Trophoblast cell (in vitro differentiated cells and primary cell): ENCODE measurements at regions not wholly inside any gene's neighbourhood (a gene's known extent, or its start where the extent isn't known, plus 50 kb on each side); places are given as distances from the start of the nearest gene placed in this dataset.

Experiments used
- DNase-seq, 2 donors: peaks; one replicate each; pipeline ENCODE4 v3.0.0-alpha.2; 2016
- H2AFZ ChIP-seq: 2 replicates; pipeline ENCODE4 v1.6.1; 2013; ENCODE audit warnings: low read length, moderate library complexity, mild to moderate bottlenecking; ENCODE audit not compliant: insufficient read depth, poor library complexity
- H2AK5ac ChIP-seq: 2 replicates; pipeline ENCODE4 v1.6.1; 2013; ENCODE audit warnings: mild to moderate bottlenecking, low read length
- H2BK120ac ChIP-seq: 2 replicates; pipeline ENCODE4 v1.6.1; 2013; ENCODE audit warnings: low read length, mild to moderate bottlenecking, moderate library complexity; ENCODE audit not compliant: insufficient read depth, poor library complexity
- H2BK12ac ChIP-seq: 2 replicates; pipeline ENCODE4 v1.6.1; 2013; ENCODE audit warnings: mild to moderate bottlenecking, low read length, moderate library complexity
- H2BK5ac ChIP-seq: 2 replicates; pipeline ENCODE4 v1.6.1; 2013; ENCODE audit warnings: low read length, low read depth, moderate library complexity, mild to moderate bottlenecking; ENCODE audit not compliant: poor library complexity
- H3K14ac ChIP-seq: 2 replicates; pipeline ENCODE4 v1.6.1; 2013; ENCODE audit warnings: mild to moderate bottlenecking, low read length
- H3K18ac ChIP-seq: 2 replicates; pipeline ENCODE4 v1.6.1; 2013; ENCODE audit warnings: mild to moderate bottlenecking, low read length
- H3K23ac ChIP-seq: 2 replicates; pipeline ENCODE4 v1.6.1; 2013; ENCODE audit warnings: low read length
- H3K27ac ChIP-seq: 2 replicates; pipeline ENCODE4 v1.5.1; 2013; ENCODE audit warnings: low read depth, mild to moderate bottlenecking, inconsistent platforms, low read length, moderate library complexity
- H3K27me3 ChIP-seq: 2 replicates; pipeline ENCODE4 v1.6.1; 2013; ENCODE audit warnings: inconsistent platforms, mild to moderate bottlenecking, low read length, moderate library complexity; ENCODE audit not compliant: insufficient read depth
- H3K36me3 ChIP-seq, 2 experiments: 1 replicate in 1 of 2; 2 replicates in 1 of 2; pipeline ENCODE4 v1.6.1; 2013; ENCODE audit warnings: low read length in 2 of 2, mild to moderate bottlenecking in 2 of 2, moderate library complexity in 1 of 2; ENCODE audit not compliant: insufficient read depth in 2 of 2, control insufficient read depth in 1 of 2
- H3K4ac ChIP-seq: 2 replicates; pipeline ENCODE4 v1.6.1; 2013; ENCODE audit warnings: low read depth, mild to moderate bottlenecking, low read length, moderate library complexity
- H3K4me1 ChIP-seq, 2 experiments: 1 replicate in 1 of 2; 2 replicates in 1 of 2; pipeline ENCODE4 v1.6.1; 2013; ENCODE audit warnings: low read length in 2 of 2, mild to moderate bottlenecking in 2 of 2, moderate library complexity in 1 of 2; ENCODE audit not compliant: insufficient read depth in 2 of 2, control insufficient read depth in 1 of 2
- H3K4me2 ChIP-seq: 2 replicates; pipeline ENCODE4 v1.6.1; 2013; ENCODE audit warnings: inconsistent platforms, mild to moderate bottlenecking, low read length, moderate library complexity
- H3K4me3 ChIP-seq: 2 replicates; pipeline ENCODE4 v1.5.1; 2013; ENCODE audit warnings: mild to moderate bottlenecking, low read depth, low read length, inconsistent platforms
- H3K79me1 ChIP-seq: one replicate; pipeline ENCODE4 v1.6.1; 2013; ENCODE audit warnings: low read length
- H3K79me2 ChIP-seq: 2 replicates; pipeline ENCODE4 v1.6.1; 2013; ENCODE audit warnings: low read length, mild to moderate bottlenecking; ENCODE audit not compliant: control insufficient read depth, insufficient read depth, poor library complexity
- H3K9ac ChIP-seq: 2 replicates; pipeline ENCODE4 v1.6.1; 2013; ENCODE audit warnings: mild to moderate bottlenecking, low read length
- H3K9me3 ChIP-seq: 2 replicates; pipeline ENCODE4 v1.6.1; 2013; ENCODE audit warnings: low read depth, mild to moderate bottlenecking, control low read depth, inconsistent platforms, low read length; ENCODE audit not compliant: insufficient read depth
- H4K12ac ChIP-seq: 2 replicates; pipeline ENCODE4 v1.6.1; 2013; ENCODE audit warnings: low read depth, mild to moderate bottlenecking, low read length, moderate library complexity
- H4K8ac ChIP-seq: 2 replicates; pipeline ENCODE4 v1.6.1; 2013; ENCODE audit warnings: low read depth, mild to moderate bottlenecking, low read length, moderate library complexity
- H4K91ac ChIP-seq: one replicate; pipeline ENCODE4 v1.6.1; 2013; ENCODE audit warnings: low read depth, mild to moderate bottlenecking, low read length, moderate library complexity
- WGBS: extraction: QIAGEN DNeasy Blood & Tissue Kit; methylation state at CpG from one replicate; pipeline ENCODE4 v1.1.7; 2013; ENCODE audit warnings: missing lambda C conversion rate; ENCODE audit not compliant: insufficient read length, insufficient coverage; ENCODE audit errors: extremely low coverage; 5-methylcytosine and 5-hydroxymethylcytosine counted together

- Histone ChIP-seq H2AFZ (no peak overlapping the region), H3K36me3 (no peaks in the 10 kb centered on the region), H4K12ac (no peak overlapping the region), H3K79me2 (no peaks in the 10 kb centered on the region), H3K27me3 (no peaks in the 10 kb centered on the region), H4K91ac (no peak overlapping the region), H2BK12ac (no peak overlapping the region), H3K9ac (no peak overlapping the region), H3K9me3 (no peaks in the 10 kb centered on the region), H3K23ac (no peak overlapping the region), H3K79me1 (no peaks in the 10 kb centered on the region), H3K4me3 (no peak overlapping the region), H2AK5ac (no peak overlapping the region), H3K14ac (no peak overlapping the region), H3K27ac (no peak overlapping the region), H2BK5ac (no peak overlapping the region), H2BK120ac (no peak overlapping the region), H3K4me2 (no peak overlapping the region), H3K18ac (no peak overlapping the region), H3K4ac (no peak overlapping the region), H4K8ac (no peak overlapping the region), H3K4me1 (no peaks in the 10 kb centered on the region)
- WGBS = no CpG with 5 or more reads among the region's 2 CpGs
- no peak for DNase-seq
Observed at GRCh38 chr3:64922213-64922612, 234.4 kb upstream of the ADAMTS9 start.

- H4K8ac ChIP-seq = no peak overlapping the region
- peaks cover 2 to 4% of the 10 kb centered on the region in 2 experiments for H3K4me1 ChIP-seq
- no peaks in the 10 kb centered on the region for H3K79me1 ChIP-seq
- no peak overlapping the region for H2BK12ac ChIP-seq
- no peaks in the 10 kb centered on the region for H3K36me3 ChIP-seq
- no peaks in the 10 kb centered on the region for H3K79me2 ChIP-seq
- H3K23ac ChIP-seq = no peak overlapping the region
- H3K14ac ChIP-seq = no peak overlapping the region
- no peak overlapping the region for H2BK5ac ChIP-seq
- no CpG with 5 or more reads among the region's 7 CpGs for WGBS
- H3K9me3 ChIP-seq = no peaks in the 10 kb centered on the region
- no peak overlapping the region for H4K91ac ChIP-seq
- H3K27me3 ChIP-seq = no peaks in the 10 kb centered on the region
- H3K27ac ChIP-seq = no peak overlapping the region
- no peak overlapping the region for H3K4ac ChIP-seq
- H3K4me3 ChIP-seq = no peak overlapping the region
- no peak overlapping the region for H2AK5ac ChIP-seq
- no peak overlapping the region for H2AFZ ChIP-seq
- no peak overlapping the region for H3K4me2 ChIP-seq
- no peak overlapping the region for H3K9ac ChIP-seq
- no peak for DNase-seq
- H4K12ac ChIP-seq = no peak overlapping the region
- no peak overlapping the region for H2BK120ac ChIP-seq
- H3K18ac ChIP-seq = no peak overlapping the region
Observed at GRCh38 chr3:64921281-64922065, 233.7 kb upstream of the ADAMTS9 start.

- Histone ChIP-seq H3K9ac (no peak overlapping the region), H3K4me3 (no peak overlapping the region), H3K27me3 (no peaks in the 10 kb centered on the region), H4K12ac (no peak overlapping the region), H3K27ac (no peak overlapping the region), H2BK12ac (no peak overlapping the region), H3K4me2 (no peak overlapping the region), H2AK5ac (no peak overlapping the region), H3K9me3 (no peaks in the 10 kb centered on the region), H2AFZ (no peak overlapping the region), H3K14ac (no peak overlapping the region), H3K36me3 (no peaks in the 10 kb centered on the region), H4K8ac (no peak overlapping the region), H3K4ac (no peak overlapping the region), H3K18ac (no peak overlapping the region), H2BK5ac (no peak overlapping the region), H3K4me1 (peaks cover 8 to 9% of the 10 kb centered on the region in 2 experiments), H2BK120ac (no peak overlapping the region), H4K91ac (no peak overlapping the region), H3K79me2 (no peaks in the 10 kb centered on the region), H3K79me1 (peaks cover 3% of the 10 kb centered on the region), H3K23ac (no peak overlapping the region)
- WGBS = no CpG with 5 or more reads among the region's 1 CpG
- no peak for DNase-seq
Observed at GRCh38 chr3:64919934-64920333, 232.1 kb upstream of the ADAMTS9 start.

GRCh38 chr3:64918989-64919388, 231.2 kb upstream of the ADAMTS9 start:
- H3K4me2 ChIP-seq = no peak overlapping the region
- no peak overlapping the region for H4K91ac ChIP-seq
- no peak overlapping the region for H4K8ac ChIP-seq
- H3K4me1 ChIP-seq = peaks cover 8 to 9% of the 10 kb centered on the region in 2 experiments
- no peak for DNase-seq
- no peak overlapping the region for H2AK5ac ChIP-seq
- no peak overlapping the region for H3K14ac ChIP-seq
- H3K36me3 ChIP-seq = no peaks in the 10 kb centered on the region
- H3K9ac ChIP-seq = no peak overlapping the region
- H4K12ac ChIP-seq = no peak overlapping the region
- no peaks in the 10 kb centered on the region for H3K79me2 ChIP-seq
- no peak overlapping the region for H2BK5ac ChIP-seq
- H3K79me1 ChIP-seq = peaks cover 3% of the 10 kb centered on the region
- no peak overlapping the region for H3K4ac ChIP-seq
- no peak overlapping the region for H3K4me3 ChIP-seq
- no peak overlapping the region for H3K23ac ChIP-seq
- H3K9me3 ChIP-seq = no peaks in the 10 kb centered on the region
- no peaks in the 10 kb centered on the region for H3K27me3 ChIP-seq
- no peak overlapping the region for H3K18ac ChIP-seq
- no peak overlapping the region for H2BK120ac ChIP-seq
- H2AFZ ChIP-seq = no peak overlapping the region
- no peak overlapping the region for H2BK12ac ChIP-seq
- no peak overlapping the region for H3K27ac ChIP-seq
